IPS-20b (cell line): ENCODE measurements at regions not wholly inside any gene's neighbourhood (a gene's known extent, or its start where the extent isn't known, plus 50 kb on each side); places are given as distances from the start of the nearest gene placed in this dataset.
"Not testable (repeated sequence)": the region's sequence is repeated elsewhere in the genome, so short reads cannot be mapped to it uniquely, and the experiment has no call there.

Source experiments
- H3K27ac ChIP-seq: one replicate; pipeline ENCODE4 v1.5.1; 2013; ENCODE audit warnings: low read length
- H3K27me3 ChIP-seq: 2 replicates; pipeline ENCODE4 v1.6.1; 2013; ENCODE audit warnings: mild to moderate bottlenecking, low read length, inconsistent platforms; ENCODE audit not compliant: insufficient read depth
- H3K36me3 ChIP-seq: 2 replicates; pipeline ENCODE4 v1.6.1; 2013; ENCODE audit warnings: low read depth, mild to moderate bottlenecking, inconsistent platforms, low read length, moderate library complexity; ENCODE audit not compliant: insufficient read depth
- H3K4me1 ChIP-seq: 2 replicates; pipeline ENCODE4 v1.6.1; 2013; ENCODE audit warnings: mild to moderate bottlenecking, control low read depth, inconsistent platforms, low read length, moderate library complexity; ENCODE audit not compliant: insufficient read depth
- H3K4me3 ChIP-seq: 2 replicates; pipeline ENCODE4 v1.5.1; 2013; ENCODE audit warnings: mild to moderate bottlenecking, low read length, inconsistent platforms
- H3K9ac ChIP-seq: 2 replicates; pipeline ENCODE4 v1.6.1; 2013; ENCODE audit warnings: low read depth, mild to moderate bottlenecking, inconsistent platforms, low read length, moderate library complexity
- H3K9me3 ChIP-seq: 2 replicates; pipeline ENCODE4 v1.6.1; 2013; ENCODE audit warnings: mild to moderate bottlenecking, low read depth, low read length, inconsistent platforms; ENCODE audit not compliant: insufficient read depth

GRCh38 chr1:209109001-209109785, 474.3 kb upstream of the CAMK1G start:
- Histone ChIP-seq H3K27ac (no peak overlapping the region), H3K9ac (no peak overlapping the region), H3K4me1 (peaks cover 12% of the 10 kb centered on the region; the same call in 1 of the 2 replicates), H3K36me3 (no peaks in the 10 kb centered on the region), H3K27me3 (no peaks in the 10 kb centered on the region), H3K4me3 (no peak overlapping the region), H3K9me3 (no peaks in the 10 kb centered on the region)

- H3K27me3 ChIP-seq, result no peaks in the 10 kb centered on the region
- H3K4me3 ChIP-seq, result no peak overlapping the region
- peaks cover 3% of the 10 kb centered on the region; the same call in 1 of the 2 replicates for H3K4me1 ChIP-seq
- H3K9me3 ChIP-seq, result no peaks in the 10 kb centered on the region
- H3K9ac ChIP-seq, result no peak overlapping the region
- H3K27ac ChIP-seq, result no peak overlapping the region
- no peaks in the 10 kb centered on the region for H3K36me3 ChIP-seq
Measured at GRCh38 chr1:209113521-209113920, 470.0 kb upstream of the CAMK1G start.

- H3K9me3 ChIP-seq, result no peaks in the 10 kb centered on the region
- H3K4me1 ChIP-seq, result peaks cover 3% of the 10 kb centered on the region; the same call in 1 of the 2 replicates
- H3K4me3 ChIP-seq, result no peak overlapping the region
- no peak overlapping the region for H3K9ac ChIP-seq
- no peaks in the 10 kb centered on the region for H3K27me3 ChIP-seq
- no peak overlapping the region for H3K27ac ChIP-seq
- H3K36me3 ChIP-seq, result no peaks in the 10 kb centered on the region
Measured at GRCh38 chr1:209116705-209117104, 466.8 kb upstream of the CAMK1G start.

GRCh38 chr1:209123601-209124000, 459.9 kb upstream of the CAMK1G start:
- no peak overlapping the region for H3K4me3 ChIP-seq
- no peaks in the 10 kb centered on the region for H3K4me1 ChIP-seq
- no peaks in the 10 kb centered on the region for H3K36me3 ChIP-seq
- H3K27ac ChIP-seq, result no peak overlapping the region
- H3K9ac ChIP-seq, result no peak overlapping the region
- peaks cover 5% of the 10 kb centered on the region; the same call in 1 of the 2 replicates for H3K9me3 ChIP-seq
- no peaks in the 10 kb centered on the region for H3K27me3 ChIP-seq

- not testable (repeated sequence) for H3K36me3 ChIP-seq, H3K9ac ChIP-seq, H3K4me1 ChIP-seq, H3K4me3 ChIP-seq, H3K27me3 ChIP-seq, H3K27ac ChIP-seq, H3K9me3 ChIP-seq
Measured at GRCh38 chr1:209129091-209129490, 454.4 kb upstream of the CAMK1G start.

- Histone ChIP-seq H3K9ac (no peak overlapping the region), H3K4me3 (no peak overlapping the region), H3K4me1 (peaks cover 7% of the 10 kb centered on the region), H3K36me3 (no peaks in the 10 kb centered on the region), H3K27me3 (no peaks in the 10 kb centered on the region), H3K27ac (no peak overlapping the region), H3K9me3 (peaks cover 5% of the 10 kb centered on the region; the same call in 1 of the 2 replicates)
Measured at GRCh38 chr1:209130886-209131285, 452.6 kb upstream of the CAMK1G start.

GRCh38 chr1:209132736-209133467, 450.6 kb upstream of the CAMK1G start:
- H3K9me3 ChIP-seq, result no peaks in the 10 kb centered on the region; the same call in 1 of the 2 replicates
- H3K9ac ChIP-seq, result no peak overlapping the region
- H3K4me1 ChIP-seq, result peaks cover 7% of the 10 kb centered on the region
- H3K4me3 ChIP-seq, result no peak overlapping the region
- H3K27me3 ChIP-seq, result no peaks in the 10 kb centered on the region
- H3K27ac ChIP-seq, result no peak overlapping the region
- H3K36me3 ChIP-seq, result no peaks in the 10 kb centered on the region

GRCh38 chr1:209134001-209134400, 449.5 kb upstream of the CAMK1G start:
- Histone ChIP-seq H3K27me3 (no peaks in the 10 kb centered on the region), H3K27ac (no peak overlapping the region), H3K4me3 (no peak overlapping the region), H3K9ac (no peak overlapping the region), H3K9me3 (no peaks in the 10 kb centered on the region), H3K4me1 (peaks cover 7% of the 10 kb centered on the region), H3K36me3 (no peaks in the 10 kb centered on the region)

GRCh38 chr1:209143916-209144315, 439.6 kb upstream of the CAMK1G start:
- no peak overlapping the region for H3K4me3 ChIP-seq
- H3K9ac ChIP-seq, result no peak overlapping the region
- H3K9me3 ChIP-seq, result no peaks in the 10 kb centered on the region
- no peaks in the 10 kb centered on the region for H3K27me3 ChIP-seq
- no peaks in the 10 kb centered on the region for H3K36me3 ChIP-seq
- no peak overlapping the region for H3K27ac ChIP-seq
- peaks cover 13% of the 10 kb centered on the region; the same call in 1 of the 2 replicates for H3K4me1 ChIP-seq

- H3K36me3 ChIP-seq, result no peaks in the 10 kb centered on the region
- no peak overlapping the region for H3K9ac ChIP-seq
- no peaks in the 10 kb centered on the region for H3K27me3 ChIP-seq
- H3K4me1 ChIP-seq, result peaks cover 4% of the 10 kb centered on the region
- H3K4me3 ChIP-seq, result no peak overlapping the region
- H3K9me3 ChIP-seq, result no peaks in the 10 kb centered on the region
- no peak overlapping the region for H3K27ac ChIP-seq
Measured at GRCh38 chr1:209150114-209150513, 433.4 kb upstream of the CAMK1G start.

GRCh38 chr1:209153411-209153810, 430.1 kb upstream of the CAMK1G start:
- Histone ChIP-seq H3K9me3 (no peaks in the 10 kb centered on the region), H3K9ac (no peak overlapping the region), H3K27ac (no peak overlapping the region), H3K4me3 (no peak overlapping the region), H3K27me3 (no peaks in the 10 kb centered on the region), H3K36me3 (no peaks in the 10 kb centered on the region), H3K4me1 (peaks cover 29% of the 10 kb centered on the region)

GRCh38 chr1:209154912-209155311, 428.6 kb upstream of the CAMK1G start:
- H3K4me3 ChIP-seq, result no peak overlapping the region
- H3K9ac ChIP-seq, result no peak overlapping the region
- H3K4me1 ChIP-seq, result peaks cover 36% of the 10 kb centered on the region
- no peaks in the 10 kb centered on the region for H3K36me3 ChIP-seq
- no peak overlapping the region for H3K27ac ChIP-seq
- H3K9me3 ChIP-seq, result no peaks in the 10 kb centered on the region
- H3K27me3 ChIP-seq, result no peaks in the 10 kb centered on the region
